ENCODE measurements at regions not wholly inside any gene's neighbourhood (a gene's known extent, or its start where the extent isn't known, plus 50 kb on each side); places are given as distances from the start of the nearest gene placed in this dataset.

DNA sequence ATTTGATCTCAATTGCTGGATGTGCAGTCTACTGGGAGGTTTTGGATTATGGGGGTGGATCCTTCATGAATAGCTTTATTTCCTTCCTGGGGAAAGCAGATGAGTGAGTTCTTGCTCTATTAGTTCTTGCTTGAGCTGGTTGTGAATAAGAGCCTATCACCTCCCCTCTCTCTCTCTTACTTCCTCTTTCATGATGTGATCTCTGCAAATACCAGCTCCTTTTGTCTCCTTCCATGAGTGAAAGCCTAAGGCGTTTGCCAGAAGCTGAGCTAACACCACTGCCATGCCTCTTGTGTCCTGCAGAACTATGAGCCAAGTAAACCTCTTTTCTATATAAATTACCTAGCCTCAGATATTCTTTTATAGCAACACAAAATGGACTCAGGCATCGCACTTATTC lies 302.7 kb downstream of the CCER1 start:
- Histone ChIP-seq H3K9me3 (no peaks in the 10 kb centered on the region), H3K4me1 (no peaks in the 10 kb centered on the region), H3K27ac (no peak overlapping the region), H3K36me3 (no peaks in the 10 kb centered on the region), H3K27me3 (no peaks in the 10 kb centered on the region), H3K4me3 (no peak overlapping the region)
- ATAC-seq: no peak
- TF ChIP-seq POLR2AphosphoS5 (IDR thresholded peaks at IDR 0.05) (no peak), POLR2A (IDR thresholded peaks at IDR 0.05) (no peak), EP300 (IDR thresholded peaks at IDR 0.05) (no peak)
- TF ChIP-seq, protein P1, sequence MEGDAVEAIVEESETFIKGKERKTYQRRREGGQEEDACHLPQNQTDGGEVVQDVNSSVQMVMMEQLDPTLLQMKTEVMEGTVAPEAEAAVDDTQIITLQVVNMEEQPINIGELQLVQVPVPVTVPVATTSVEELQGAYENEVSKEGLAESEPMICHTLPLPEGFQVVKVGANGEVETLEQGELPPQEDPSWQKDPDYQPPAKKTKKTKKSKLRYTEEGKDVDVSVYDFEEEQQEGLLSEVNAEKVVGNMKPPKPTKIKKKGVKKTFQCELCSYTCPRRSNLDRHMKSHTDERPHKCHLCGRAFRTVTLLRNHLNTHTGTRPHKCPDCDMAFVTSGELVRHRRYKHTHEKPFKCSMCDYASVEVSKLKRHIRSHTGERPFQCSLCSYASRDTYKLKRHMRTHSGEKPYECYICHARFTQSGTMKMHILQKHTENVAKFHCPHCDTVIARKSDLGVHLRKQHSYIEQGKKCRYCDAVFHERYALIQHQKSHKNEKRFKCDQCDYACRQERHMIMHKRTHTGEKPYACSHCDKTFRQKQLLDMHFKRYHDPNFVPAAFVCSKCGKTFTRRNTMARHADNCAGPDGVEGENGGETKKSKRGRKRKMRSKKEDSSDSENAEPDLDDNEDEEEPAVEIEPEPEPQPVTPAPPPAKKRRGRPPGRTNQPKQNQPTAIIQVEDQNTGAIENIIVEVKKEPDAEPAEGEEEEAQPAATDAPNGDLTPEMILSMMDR (IDR thresholded peaks at IDR 0.05): no peak
- WGBS, 2 donors (ENCODE audit: low coverage in 1 of 2): 85% methylated on average over 2 of the region's 2 CpGs; no CpG with 5 or more reads in 1 of the 2 donors

DNA sequence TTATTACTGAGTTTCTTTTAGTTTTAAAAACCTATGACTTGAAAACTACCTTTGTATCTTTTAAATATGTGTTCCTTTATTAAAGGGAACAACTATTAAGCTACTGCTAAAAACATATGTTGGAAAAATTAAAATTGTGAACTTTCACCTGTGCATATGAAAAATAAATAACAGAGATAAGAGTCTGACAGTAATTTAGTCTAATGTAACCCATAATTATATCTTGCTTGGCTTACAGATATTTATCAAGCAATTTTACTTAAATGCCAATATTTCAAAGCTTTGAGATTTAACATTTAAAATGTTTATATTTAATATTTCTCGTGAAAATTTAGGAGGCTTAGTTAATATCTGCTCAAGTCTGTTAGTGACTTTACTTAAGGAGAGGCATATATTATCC lies 309.8 kb downstream of the CCER1 start:
- no peak for ATAC-seq
- H3K36me3 ChIP-seq: no peaks in the 10 kb centered on the region
- TF ChIP-seq EP300 (IDR thresholded peaks at IDR 0.05): no peak
- no peak for TF ChIP-seq POLR2AphosphoS5 (IDR thresholded peaks at IDR 0.05)
- no peak overlapping the region for H3K4me3 ChIP-seq
- 50 to 80% methylated on average over 1 of the region's 1 CpG for WGBS, 2 donors (ENCODE audit: low coverage in 1 of 2)
- H3K9me3 ChIP-seq: no peaks in the 10 kb centered on the region
- H3K27ac ChIP-seq: no peak overlapping the region
- H3K27me3 ChIP-seq: no peaks in the 10 kb centered on the region
- no peaks in the 10 kb centered on the region for H3K4me1 ChIP-seq

DNA sequence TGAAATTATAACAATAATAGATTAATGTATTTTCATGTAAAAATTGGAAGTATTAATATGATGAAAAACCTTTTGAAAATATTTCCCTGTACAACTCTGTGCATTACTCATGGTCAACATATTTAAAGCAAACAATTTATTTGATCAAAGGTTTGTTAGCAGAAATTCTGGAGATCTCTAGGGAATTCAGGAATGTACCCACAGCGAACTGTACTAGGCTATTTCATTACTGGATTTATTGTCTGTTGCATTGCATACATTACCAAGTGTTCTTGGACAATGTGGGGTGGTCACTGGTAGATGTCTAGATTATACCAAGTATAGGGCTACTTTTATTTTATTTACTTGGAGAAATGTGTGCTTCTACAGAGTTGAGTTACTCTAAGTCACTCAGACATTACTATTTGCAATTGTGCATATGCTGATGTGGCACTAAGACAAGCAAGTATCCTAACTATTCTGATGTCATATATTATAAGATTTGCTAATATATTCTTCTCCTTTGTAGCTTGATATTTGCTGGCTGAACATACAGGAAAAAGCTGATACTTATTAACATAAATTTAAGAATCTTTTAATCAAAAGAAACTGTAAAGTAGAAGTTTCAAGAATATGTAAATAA lies 323.3 kb downstream of the CCER1 start:
- peaks cover 0 to 14% (median 0%) of the 10 kb centered on the region in 3 donors for H3K9me3 ChIP-seq
- H3K27me3 ChIP-seq: no peaks in the 10 kb centered on the region
- no peaks in the 10 kb centered on the region for H3K36me3 ChIP-seq
- no peaks in the 10 kb centered on the region for H3K4me1 ChIP-seq
- no peak for ATAC-seq
- H3K4me3 ChIP-seq: no peak overlapping the region
- no peak overlapping the region for H3K27ac ChIP-seq
- WGBS, 2 donors (ENCODE audit: low coverage in 1 of 2): 5 to 45% methylated on average over 1 of the region's 1 CpG
- TF ChIP-seq EP300 (IDR thresholded peaks at IDR 0.05) (no peak), POLR2AphosphoS5 (IDR thresholded peaks at IDR 0.05) (no peak), POLR2A (IDR thresholded peaks at IDR 0.05) (no peak)
- TF ChIP-seq, protein P1 (IDR thresholded peaks at IDR 0.05): no peak

DNA sequence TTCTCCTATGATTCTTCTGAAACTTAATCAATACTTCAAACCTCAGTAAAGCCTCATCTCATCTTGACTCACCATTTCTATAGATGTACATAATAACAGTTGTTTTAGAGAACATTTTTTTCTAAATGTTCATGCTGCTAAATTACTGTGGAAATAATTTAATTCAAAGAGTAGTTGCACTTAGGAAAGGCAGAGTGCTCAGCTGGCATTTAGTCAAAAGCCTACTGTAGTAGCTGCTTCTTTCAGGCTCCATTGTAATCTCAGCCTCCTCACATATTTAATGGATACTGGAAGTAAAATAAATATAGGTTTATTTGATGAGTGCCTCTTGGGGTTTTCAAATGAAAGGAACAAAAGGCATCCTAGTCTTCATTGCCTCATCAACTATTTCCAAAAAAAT lies 325.0 kb downstream of the CCER1 start:
- H3K27me3 ChIP-seq: no peaks in the 10 kb centered on the region
- no peaks in the 10 kb centered on the region for H3K36me3 ChIP-seq
- H3K27ac ChIP-seq: no peak overlapping the region
- no peak for ATAC-seq
- H3K4me1 ChIP-seq: no peaks in the 10 kb centered on the region
- peaks cover 0 to 14% (median 0%) of the 10 kb centered on the region in 3 donors for H3K9me3 ChIP-seq
- no peak overlapping the region for H3K4me3 ChIP-seq
- TF ChIP-seq, protein P1 (IDR thresholded peaks at IDR 0.05): no peak
- TF ChIP-seq POLR2A (IDR thresholded peaks at IDR 0.05) (no peak), EP300 (IDR thresholded peaks at IDR 0.05) (no peak), POLR2AphosphoS5 (IDR thresholded peaks at IDR 0.05) (no peak)

DNA sequence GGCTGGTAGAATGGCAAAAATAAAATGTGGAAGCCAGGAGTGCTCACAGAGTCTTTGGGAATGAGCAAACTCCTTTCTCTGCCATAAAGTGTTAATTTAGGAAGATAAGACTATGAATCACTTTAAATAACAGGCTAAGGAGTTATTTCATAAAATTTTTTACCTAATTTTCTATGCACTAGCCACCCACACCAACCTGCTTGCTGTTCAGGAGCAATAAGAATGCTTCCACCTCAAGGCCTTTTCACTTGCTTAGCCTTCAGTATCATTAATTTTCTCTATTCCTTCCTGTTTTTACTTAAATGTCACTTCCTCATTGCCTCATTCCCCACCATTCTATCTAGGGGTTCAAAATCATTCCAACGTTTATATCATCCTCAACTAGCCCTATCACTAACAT lies 326.8 kb downstream of the CCER1 start:
- Histone ChIP-seq H3K4me3 (no peak overlapping the region), H3K4me1 (no peaks in the 10 kb centered on the region), H3K9me3 (peaks cover 0 to 2% (median 0%) of the 10 kb centered on the region in 3 donors), H3K27ac (no peak overlapping the region), H3K27me3 (no peaks in the 10 kb centered on the region), H3K36me3 (no peaks in the 10 kb centered on the region)
- no peak for TF ChIP-seq POLR2AphosphoS5 (IDR thresholded peaks at IDR 0.05)
- TF ChIP-seq, protein P1 (IDR thresholded peaks at IDR 0.05): no peak
- no peak for TF ChIP-seq POLR2A (IDR thresholded peaks at IDR 0.05)
- TF ChIP-seq EP300 (IDR thresholded peaks at IDR 0.05): no peak
- 60 to 62% methylated on average over 1 of the region's 1 CpG for WGBS, 2 donors (ENCODE audit: low coverage in 1 of 2)
- ATAC-seq: no peak

Measured in gastroesophageal sphincter (tissue), 4 donors.